PC-3 (cell line): ENCODE measurements at regions not wholly inside any gene's neighbourhood (a gene's known extent, or its start where the extent isn't known, plus 50 kb on each side); places are given as distances from the start of the nearest gene placed in this dataset.

ENCODE experiments used
- ATAC-seq: fragments of 200-7000 bp; cut with Tn5 transposase; 2 replicates; pipeline ENCODE4 v1.9.1; 2020; ENCODE audit warnings: mild to moderate bottlenecking, moderate library complexity
- BruUV-seq: library from RNA; stranded (reverse); fragments of 400-500 nt; replicated peaks from 2 replicates; lab custom pipeline; 2021; lab: Mats Ljungman, UMichigan
- CTCF ChIA-PET: fragments of 300-600 bp; sonication (Branson Sonifier 250); formaldehyde crosslinking; loops from one replicate; lab custom pipeline; 2022; ENCODE audit warnings: antibody characterized with exemption; lab: Charles Lee
- POLR2A ChIA-PET: fragments of 300-600 bp; sonication (Branson Sonifier 250); formaldehyde crosslinking; loops from one replicate; lab custom pipeline; 2022; ENCODE audit warnings: antibody characterized with exemption; ENCODE audit not compliant: unreplicated experiment; lab: Charles Lee
- DNase-seq: peaks from one replicate; pipeline ENCODE4 v3.0.0-alpha.2; 2015
- H2AFZ ChIP-seq: fragments of 300-600 bp; sonication (generic); 2 replicates; pipeline ENCODE4 v1.6.0; 2016; ENCODE audit warnings: antibody characterized with exemption, low read length
- H3F3A ChIP-seq: fragments of 300-600 bp; sonication (generic); one replicate; pipeline ENCODE4 v1.6.0; 2017; ENCODE audit warnings: antibody characterized with exemption, low read length, control low read depth, mild to moderate bottlenecking; ENCODE audit not compliant: unreplicated experiment
- H3K27ac ChIP-seq: fragments of 300-600 bp; sonication (generic); 2 replicates; pipeline ENCODE4 v1.5.1; 2016; ENCODE audit warnings: mild to moderate bottlenecking, low read length
- H3K27me3 ChIP-seq: fragments of 300-600 bp; sonication (generic); 2 replicates; pipeline ENCODE4 v1.6.1; 2016; ENCODE audit warnings: low read length, mixed read lengths
- H3K36me3 ChIP-seq: fragments of 300-600 bp; sonication (generic); 2 replicates; pipeline ENCODE4 v1.6.1; 2016; ENCODE audit warnings: low read depth, mixed run types, low read length, mixed read lengths
- H3K4me1 ChIP-seq: fragments of 300-600 bp; sonication (generic); 2 replicates; pipeline ENCODE4 v1.5.1; 2016; ENCODE audit warnings: low read length; ENCODE audit not compliant: insufficient read depth
- H3K4me2 ChIP-seq: fragments of 300-600 bp; sonication (generic); 2 replicates; pipeline ENCODE4 v1.6.0; 2016; ENCODE audit warnings: low read length
- H3K4me3 ChIP-seq: fragments of 300-600 bp; sonication (generic); 2 replicates; pipeline ENCODE4 v1.5.1; 2016; ENCODE audit warnings: mild to moderate bottlenecking, low read length, mixed read lengths
- H3K79me2 ChIP-seq: fragments of 300-600 bp; sonication (generic); 2 replicates; pipeline ENCODE4 v1.6.1; 2017; ENCODE audit warnings: low read length, mixed read lengths
- H3K9ac ChIP-seq: fragments of 300-600 bp; sonication (generic); 2 replicates; pipeline ENCODE4 v1.6.0; 2016; ENCODE audit warnings: mild to moderate bottlenecking, low read length
- H3K9me2 ChIP-seq: fragments of 300-600 bp; sonication (generic); replicated peaks from 2 replicates; pipeline ENCODE4 v1.6.1; 2016; ENCODE audit warnings: mixed run types, low read length, mixed read lengths
- H3K9me3 ChIP-seq: fragments of 300-600 bp; sonication (generic); 2 replicates; pipeline ENCODE4 v1.6.1; 2016; ENCODE audit warnings: low read length, mixed read lengths
- H4K20me1 ChIP-seq: fragments of 300-600 bp; sonication (generic); 2 replicates; pipeline ENCODE4 v1.6.1; 2016; ENCODE audit warnings: low read length, mixed read lengths
- CTCF ChIP-seq: fragments of 300-600 bp; sonication (generic); conservative IDR thresholded peaks from 2 replicates; pipeline ENCODE4 v1.5.1; 2017; ENCODE audit warnings: antibody characterized with exemption, low read depth, mild to moderate bottlenecking, low read length
- EZH2 ChIP-seq: fragments of 300-600 bp; sonication (generic); IDR thresholded peaks from one replicate; pipeline ENCODE4 v1.6.1; 2017; ENCODE audit warnings: antibody characterized with exemption, mild to moderate bottlenecking, low read length; ENCODE audit not compliant: unreplicated experiment
- EZH2phosphoT487 ChIP-seq: fragments of 300-600 bp; sonication (generic); IDR thresholded peaks from 2 replicates; pipeline ENCODE4 v1.6.1; 2018; ENCODE audit warnings: mild to moderate bottlenecking, antibody characterized with exemption, low read length, borderline replicate concordance
- intact Hi-C: fragments of 100-400 bp; cut with micrococcal nuclease; formaldehyde crosslinking; loops from 2 replicates; pipeline ENCODE4 v1.9.0; 2023

GRCh38 chr15:97576929-97577645 lies 383.4 kb upstream of the ARRDC4 start:
- Histone ChIP-seq H3K36me3 (no peaks in the 10 kb centered on the region), H3K27ac (no peak overlapping the region), H3K9me3 (no peaks in the 10 kb centered on the region), H3K27me3 (no peaks in the 10 kb centered on the region), H3K4me1 (no peaks in the 10 kb centered on the region), H4K20me1 (no peaks in the 10 kb centered on the region), H3K9ac (no peak overlapping the region), H3K9me2 (no peaks in the 10 kb centered on the region), H2AFZ (no peak overlapping the region), H3F3A (no peaks in the 10 kb centered on the region), H3K4me3 (no peak overlapping the region), H3K79me2 (no peaks in the 10 kb centered on the region), H3K4me2 (no peak overlapping the region)
- TF ChIP-seq CTCF (no peak), EZH2 (no peak), EZH2phosphoT487 (no peak)
- POLR2A ChIA-PET: no interaction called here
- ATAC-seq: no peak
- CTCF ChIA-PET: no interaction called here
- no TSS peak for BruUV-seq
- no peak for DNase-seq
- intact Hi-C loops: no loop called here

- no peaks in the 10 kb centered on the region for H3K9me2 ChIP-seq
- CTCF ChIA-PET: no interaction called here
Observed at GRCh38 chr15:97585408-97585807, 375.1 kb upstream of the ARRDC4 start.

More at GRCh38 chr15:97585408-97585807, 375.1 kb upstream of the ARRDC4 start:
- intact Hi-C loops: no loop called here
- BruUV-seq: no TSS peak
- no peak for TF ChIP-seq EZH2phosphoT487
- no peak for TF ChIP-seq EZH2
- TF ChIP-seq CTCF: no peak
- no peak for ATAC-seq
- H3F3A ChIP-seq: no peaks in the 10 kb centered on the region
- H3K9me3 ChIP-seq: 0 out of 2 replicates have a peak, but pooled peaks cover 4% of the 10 kb centered on the region
- no peaks in the 10 kb centered on the region for H3K27me3 ChIP-seq
- no peak for DNase-seq
- POLR2A ChIA-PET: no interaction called here
- H3K79me2 ChIP-seq: no peaks in the 10 kb centered on the region
- H3K4me3 ChIP-seq: no peak overlapping the region
- H2AFZ ChIP-seq: no peak overlapping the region
- no peak overlapping the region for H3K27ac ChIP-seq
- H3K4me2 ChIP-seq: no peak overlapping the region
- H3K9ac ChIP-seq: no peak overlapping the region
- no peaks in the 10 kb centered on the region for H4K20me1 ChIP-seq
- no peaks in the 10 kb centered on the region for H3K36me3 ChIP-seq
- no peaks in the 10 kb centered on the region for H3K4me1 ChIP-seq
